ENCODE measurements at regions not wholly inside any gene's neighbourhood (a gene's known extent, or its start where the extent isn't known, plus 50 kb on each side); places are given as distances from the start of the nearest gene placed in this dataset.

- no peak for DNase-seq (ENCODE audit: low read depth)
Observed at GRCh38 chr9:81113453-81114124, 575.8 kb downstream of the TLE1 start.

GRCh38 chr9:81112627-81113452 is 576.5 kb downstream of the TLE1 start:
- no peak for DNase-seq (ENCODE audit: low read depth)

DNA sequence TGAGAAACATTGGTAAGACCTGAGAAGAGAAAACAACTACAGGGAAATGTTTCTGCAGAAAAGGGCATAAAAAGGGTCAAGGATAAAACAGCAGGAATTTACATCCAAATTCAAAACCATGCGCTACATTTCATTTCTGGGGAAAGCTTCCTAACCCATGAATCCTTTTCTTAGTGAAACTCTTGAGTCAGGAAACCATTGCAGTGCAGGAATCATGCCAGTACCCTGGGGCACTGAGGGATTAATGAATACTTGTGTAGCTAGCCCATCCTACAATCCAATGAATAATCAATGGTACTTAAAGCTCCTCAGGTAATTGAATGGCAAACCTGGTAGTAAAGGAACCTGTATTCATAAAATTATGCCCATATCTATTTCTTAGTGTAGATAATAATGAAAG is 580.5 kb downstream of the TLE1 start:
- no peak for DNase-seq (ENCODE audit: low read depth)

DNA sequence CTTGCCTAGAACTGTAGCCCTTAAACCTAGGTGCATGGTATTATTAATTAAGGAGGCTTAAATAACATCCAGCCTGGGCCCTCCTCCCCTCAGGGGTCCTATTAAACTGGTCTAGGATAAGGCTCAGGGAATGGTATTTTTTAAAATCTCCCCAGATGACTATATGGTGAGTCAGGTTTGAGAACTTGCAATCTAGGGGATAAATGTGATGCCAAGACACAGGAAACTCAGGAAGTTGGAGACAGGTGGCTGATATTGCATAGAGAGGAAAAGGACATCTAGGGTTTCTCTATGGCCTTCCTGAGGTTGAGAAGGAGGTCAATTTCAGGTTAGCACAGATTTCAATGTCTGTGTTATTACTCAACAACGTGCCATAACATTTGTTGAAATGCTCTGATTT is 581.0 kb downstream of the TLE1 start:
- DNase-seq (ENCODE audit: low read depth) = no peak

- DNase-seq (ENCODE audit: low read depth) = no peak
Observed at GRCh38 chr9:81103597-81104471, 585.5 kb downstream of the TLE1 start.

DNA sequence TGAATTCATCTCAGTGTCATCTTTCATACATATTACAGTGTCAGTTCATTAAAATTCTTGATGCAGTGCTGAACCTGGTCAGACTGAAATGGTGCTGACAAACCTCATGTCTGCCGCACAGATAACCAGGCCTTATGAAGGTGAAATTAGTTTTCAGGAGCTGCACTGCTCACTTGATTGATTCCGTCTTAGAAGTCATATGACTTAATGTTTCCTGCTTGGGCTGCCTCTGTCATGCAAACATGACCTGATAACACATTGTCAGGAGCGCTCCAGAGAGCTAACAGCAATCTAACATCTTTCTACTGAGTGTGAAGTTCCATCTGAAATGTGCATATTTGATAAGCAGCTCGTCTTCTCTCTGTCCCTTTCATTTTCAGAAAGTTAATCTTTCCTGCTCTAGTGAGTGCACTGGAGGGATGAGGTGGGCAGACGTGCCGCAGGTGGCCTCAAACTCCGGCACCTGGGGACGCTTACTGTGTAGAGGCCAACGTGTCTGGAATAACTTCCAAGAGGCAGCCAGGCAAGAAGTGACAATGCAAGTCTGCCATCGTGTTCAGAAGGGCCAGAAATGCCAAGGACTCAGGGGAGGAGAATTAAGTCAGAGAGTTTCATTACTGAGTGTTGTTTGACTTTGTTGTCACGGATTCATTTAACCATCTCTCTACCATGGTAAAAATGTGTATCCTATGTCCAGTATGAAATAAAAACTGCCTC is 592.1 kb downstream of the TLE1 start:
- no peak for DNase-seq (ENCODE audit: low read depth)

GRCh38 chr9:81096625-81097024 is 592.7 kb downstream of the TLE1 start:
- no peak for DNase-seq (ENCODE audit: low read depth)

DNA sequence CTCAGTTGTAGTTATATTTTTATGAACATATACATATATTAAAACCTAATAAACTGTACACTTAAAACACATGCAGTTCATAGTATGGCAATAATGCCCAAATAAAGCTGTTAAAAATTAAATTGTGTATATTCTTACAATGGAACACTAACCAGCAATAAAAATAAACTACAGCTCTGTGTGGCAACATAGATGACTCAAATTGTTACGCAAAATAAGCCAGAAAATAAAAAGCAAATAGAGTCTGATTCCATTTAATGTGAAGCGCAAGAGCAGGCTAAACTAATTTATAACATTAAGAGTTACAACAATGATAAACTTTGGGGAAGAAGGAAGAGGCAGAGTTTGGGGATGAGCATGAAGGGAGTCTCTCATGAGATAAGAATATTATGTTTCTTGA is 597.3 kb downstream of the TLE1 start:
- no peak for DNase-seq (ENCODE audit: low read depth)

DNA sequence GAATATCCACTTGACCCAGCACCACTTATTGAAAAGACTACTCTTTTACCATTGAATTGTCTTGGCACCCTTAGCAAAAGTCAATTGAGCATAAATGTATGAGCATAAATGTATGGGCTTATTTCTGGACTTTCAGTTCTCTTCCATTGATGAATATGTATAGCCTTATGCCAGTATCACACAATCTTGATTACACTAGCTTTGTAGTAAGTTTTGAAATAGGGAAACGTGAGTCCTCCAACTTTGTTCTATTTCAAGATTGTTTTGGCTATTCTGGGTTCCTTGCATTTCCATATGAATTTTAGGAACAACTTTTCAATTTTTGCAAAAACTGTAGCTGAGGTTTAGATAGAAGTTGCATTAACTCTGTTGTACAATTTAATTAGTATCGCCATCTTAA is 601.0 kb downstream of the TLE1 start:
- DNase-seq (ENCODE audit: low read depth) = no peak

GRCh38 chr9:81086416-81086815 is 602.9 kb downstream of the TLE1 start:
- DNase-seq (ENCODE audit: low read depth) = no peak

DNA sequence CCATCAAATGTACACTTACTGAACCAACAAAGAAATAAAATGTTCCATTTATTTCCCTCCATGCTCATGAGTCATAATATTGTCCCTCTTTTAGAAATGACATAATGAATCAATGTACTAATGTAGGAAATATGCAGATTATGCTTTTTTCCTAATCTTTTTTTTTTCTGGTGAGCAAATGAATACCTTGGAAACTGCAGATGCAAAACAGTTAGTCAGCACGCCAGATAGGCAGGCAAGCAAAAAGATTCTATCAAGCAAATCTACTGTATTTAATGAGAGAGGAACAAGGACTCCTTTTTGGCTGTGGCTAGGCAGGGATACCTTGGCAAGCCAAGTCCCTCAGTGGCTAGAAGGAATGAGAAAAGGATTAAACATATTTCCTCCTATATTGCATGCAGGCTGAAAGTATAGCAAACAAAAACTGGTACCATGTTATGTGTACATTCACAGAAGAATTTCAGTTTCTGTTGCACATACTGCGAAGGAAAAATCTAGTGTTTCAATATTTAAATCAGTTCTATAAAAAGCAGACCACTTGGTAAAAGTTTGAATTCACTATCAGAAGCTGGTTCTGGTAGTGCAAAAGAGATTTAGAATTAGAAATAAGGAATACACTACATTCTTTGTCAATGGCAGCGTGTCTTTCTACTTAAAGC is 605.4 kb downstream of the TLE1 start:
- no peak for DNase-seq (ENCODE audit: low read depth)

DNA sequence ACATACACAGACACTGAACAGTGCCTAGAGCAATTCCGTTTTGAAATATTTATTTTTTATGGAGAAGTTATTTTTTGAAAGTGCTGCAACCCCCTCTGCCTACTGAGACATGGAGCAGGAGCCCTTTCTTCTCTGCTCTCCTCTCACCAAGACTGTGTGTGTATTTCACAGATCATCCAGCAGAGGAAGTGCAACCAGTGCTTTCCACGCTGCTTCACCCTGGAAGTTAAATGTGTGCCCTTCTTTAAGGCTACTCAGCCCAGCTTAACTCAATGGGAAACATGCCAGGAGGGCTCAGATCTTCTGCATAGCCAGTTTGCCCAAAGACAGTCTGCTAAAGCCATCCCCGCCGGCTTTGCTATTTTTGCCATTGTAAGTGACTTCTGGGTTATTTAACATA is 606.3 kb downstream of the TLE1 start:
- DNase-seq (ENCODE audit: low read depth) = no peak

GRCh38 chr9:81082221-81082620 is 607.1 kb downstream of the TLE1 start:
- no peak for DNase-seq (ENCODE audit: low read depth)

GRCh38 chr9:81080900-81081299 is 608.4 kb downstream of the TLE1 start:
- no peak for DNase-seq (ENCODE audit: low read depth)

DNA sequence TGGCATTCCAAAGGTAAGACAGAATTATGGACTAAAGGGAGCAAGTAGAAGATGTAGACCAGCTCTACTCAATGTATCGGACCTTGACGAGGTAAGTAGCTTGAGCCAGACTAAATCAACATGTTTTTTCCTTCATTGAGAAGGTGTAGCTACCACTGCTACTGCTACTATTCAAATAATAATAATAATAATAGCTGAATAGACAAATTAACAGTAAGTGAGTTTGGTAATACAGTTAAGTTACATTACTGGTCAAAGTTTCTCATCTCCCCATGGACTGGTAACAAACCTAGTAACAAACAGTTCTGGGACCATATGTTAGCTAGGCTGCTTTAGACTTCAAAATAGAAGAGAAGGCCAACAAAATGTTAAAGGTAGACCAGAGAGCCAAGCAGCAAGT is 609.2 kb downstream of the TLE1 start:
- DNase-seq (ENCODE audit: low read depth) = no peak

- no peak for DNase-seq (ENCODE audit: low read depth)
Observed at GRCh38 chr9:81079055-81079454, 610.3 kb downstream of the TLE1 start.

- no peak for DNase-seq (ENCODE audit: low read depth)
Observed at GRCh38 chr9:81078555-81078954, 610.8 kb downstream of the TLE1 start.

GRCh38 chr9:81077572-81077971 is 611.8 kb downstream of the TLE1 start:
- DNase-seq (ENCODE audit: low read depth) = no peak

- DNase-seq (ENCODE audit: low read depth) = no peak
Observed at GRCh38 chr9:81076131-81076530, 613.2 kb downstream of the TLE1 start.

GRCh38 chr9:81074221-81074620 is 615.1 kb downstream of the TLE1 start:
- no peak for DNase-seq (ENCODE audit: low read depth)

DNA sequence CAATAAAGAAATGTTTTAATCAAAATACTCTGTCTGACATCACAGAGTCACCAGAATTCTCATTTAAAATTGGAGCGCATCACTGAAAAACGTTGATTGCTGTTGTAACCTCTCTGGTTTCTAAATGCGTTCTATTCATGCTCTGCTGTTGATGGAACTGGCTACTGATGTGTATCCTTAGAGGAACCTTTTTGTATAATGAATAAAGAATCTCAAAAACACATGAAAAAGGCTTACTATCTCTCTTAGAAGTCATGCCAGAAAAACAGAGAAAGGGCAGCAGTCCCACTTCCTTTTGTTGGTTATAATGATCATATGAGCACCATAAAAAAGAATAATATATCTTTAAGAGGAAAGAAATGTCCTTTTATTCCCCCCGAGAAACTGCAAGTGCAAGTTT is 615.5 kb downstream of the TLE1 start:
- no peak for DNase-seq (ENCODE audit: low read depth)

GRCh38 chr9:81072758-81073157 is 616.6 kb downstream of the TLE1 start:
- no peak for DNase-seq (ENCODE audit: low read depth)

Measured in activated gamma-delta T cell treated with anti-CD3 and anti-CD28 coated beads, Interleukin-2, amount 50 U/mL, for 16 hours (primary cell).